H1 (cell line): ENCODE measurements at regions not wholly inside any gene's neighbourhood (a gene's known extent, or its start where the extent isn't known, plus 50 kb on each side); places are given as distances from the start of the nearest gene placed in this dataset.

Experiments
- CTCF ChIA-PET: fragments of 300-600 bp; sonication (Branson Sonifier 250); formaldehyde crosslinking; loops from one replicate; lab custom pipeline; 2021; ENCODE audit not compliant: partially characterized antibody; lab: Charles Lee
- POLR2A ChIA-PET: fragments of 300-600 bp; sonication (Branson Sonifier 250); formaldehyde crosslinking; loops from one replicate; lab custom pipeline; 2021; ENCODE audit warnings: inconsistent platforms; ENCODE audit not compliant: partially characterized antibody; lab: Charles Lee
- DNase-seq, 2 experiments: peaks; one replicate each; pipeline versions ENCODE4 v3.0.0 to v3.0.0-alpha.2; 2010 to 2022; ENCODE audit warnings: low spot score in 2 of 2, low read depth in 1 of 2, mixed read lengths in 1 of 2
- FAIRE-seq: peaks from 2 replicates; lab custom pipeline; 2011; peaks lifted over from hg19 to GRCh38; lab: Jason Lieb, UNC
- H2AFZ ChIP-seq: 2 replicates; pipeline ENCODE4 v1.8.1; 2012; ENCODE audit warnings: low read length, inconsistent platforms
- H2AK5ac ChIP-seq: 2 replicates; pipeline ENCODE4 v1.6.1; 2013; ENCODE audit warnings: low read depth, low read length
- H2BK120ac ChIP-seq: replicated peaks from 2 replicates; pipeline ENCODE3; 2013; ENCODE audit warnings: low read depth, low read length, inconsistent platforms
- H2BK12ac ChIP-seq: 2 replicates; pipeline ENCODE4 v1.6.1; 2013; ENCODE audit warnings: low read depth, low read length
- H2BK15ac ChIP-seq: 2 replicates; pipeline ENCODE4 v1.6.1; 2013; ENCODE audit warnings: low read length
- H2BK20ac ChIP-seq: 2 replicates; pipeline ENCODE4 v1.6.1; 2013; ENCODE audit warnings: low read length
- H2BK5ac ChIP-seq: 2 replicates; pipeline ENCODE4 v1.6.1; 2013; ENCODE audit warnings: low read depth, low read length
- H3K14ac ChIP-seq: 2 replicates; pipeline ENCODE4 v1.6.1; 2013; ENCODE audit warnings: inconsistent platforms; ENCODE audit not compliant: insufficient read length
- H3K18ac ChIP-seq: 2 replicates; pipeline ENCODE4 v1.6.1; 2013; ENCODE audit warnings: low read length; ENCODE audit errors: extremely low read depth
- H3K23ac ChIP-seq: 2 replicates; pipeline ENCODE4 v1.6.1; 2013; ENCODE audit warnings: inconsistent platforms; ENCODE audit not compliant: insufficient read length
- H3K23me2 ChIP-seq: 2 replicates; pipeline ENCODE4 v1.6.1; 2013; ENCODE audit warnings: low read depth, low read length
- H3K27ac ChIP-seq: 2 replicates; pipeline ENCODE4 v1.6.1; 2011; ENCODE audit warnings: low read depth, low read length, inconsistent platforms
- H3K27me3 ChIP-seq, 4 experiments: replicated peaks in 1 of 4; 1 replicate in 1 of 4; 2 replicates in 3 of 4; pipeline versions ENCODE4 v1.6.1 to v1.8.1; 2011 to 2013; ENCODE audit warnings: low read length in 3 of 4, mild to moderate bottlenecking in 3 of 4, inconsistent platforms in 2 of 4, mixed read lengths in 2 of 4, moderate library complexity in 1 of 4; ENCODE audit not compliant: control insufficient read depth in 3 of 4, insufficient read depth in 3 of 4; ENCODE audit errors: extremely low read depth in 1 of 4
- H3K36me3 ChIP-seq, 4 experiments: 2 replicates each; pipeline versions ENCODE4 v1.6.1 to v1.8.1; 2011 to 2013; ENCODE audit warnings: mild to moderate bottlenecking in 4 of 4, low read length in 3 of 4, moderate library complexity in 2 of 4, control low read depth in 1 of 4, inconsistent platforms in 1 of 4; ENCODE audit not compliant: insufficient read depth in 4 of 4, control insufficient read depth in 2 of 4
- H3K4ac ChIP-seq: replicated peaks from 2 replicates; pipeline ENCODE3; 2013; ENCODE audit warnings: low read length, low read depth, mixed read lengths, inconsistent platforms; ENCODE audit not compliant: insufficient read length
- H3K4me1 ChIP-seq, 4 experiments: replicated peaks in 1 of 4; 1 replicate in 1 of 4; 2 replicates in 3 of 4; pipeline versions ENCODE4 v1.6.1 to v1.8.1; 2011 to 2013; ENCODE audit warnings: low read length in 3 of 4, inconsistent platforms in 2 of 4, mixed read lengths in 1 of 4; ENCODE audit not compliant: insufficient read depth in 4 of 4, control insufficient read depth in 3 of 4
- H3K4me2 ChIP-seq, 2 experiments: 2 replicates each; pipeline versions ENCODE4 v1.6.1 to v1.8.1; 2011 to 2013; ENCODE audit warnings: low read depth in 2 of 2, low read length in 2 of 2, control low read depth in 1 of 2, inconsistent platforms in 1 of 2, mild to moderate bottlenecking in 1 of 2; ENCODE audit not compliant: insufficient read depth in 1 of 2
- H3K4me3 ChIP-seq, 4 experiments: fragments of 200-600, 300-600 bp in 1 of 4; sonication (generic), shearing (Covaris generic), sonication (Bioruptor Twin) in 1 of 4; 2 replicates each; pipeline versions ENCODE4 v1.5.1 to v1.8.1; 2011 to 2016; ENCODE audit warnings: low read length in 4 of 4, low read depth in 3 of 4, control low read depth in 2 of 4, inconsistent platforms in 2 of 4, mild to moderate bottlenecking in 2 of 4, mixed read lengths in 1 of 4, moderate library complexity in 1 of 4; ENCODE audit not compliant: insufficient read depth in 2 of 4; ENCODE audit errors: extremely low read depth in 1 of 4
- H3K56ac ChIP-seq: replicated peaks from 2 replicates; pipeline ENCODE3; 2013; ENCODE audit warnings: low read depth, mild to moderate bottlenecking, mixed read lengths, low read length, inconsistent platforms; ENCODE audit not compliant: insufficient read length
- H3K79me1 ChIP-seq: 2 replicates; pipeline ENCODE4 v1.6.1; 2013; ENCODE audit warnings: low read depth, low read length, control low read depth
- H3K79me2 ChIP-seq, 2 experiments: 2 replicates each; pipeline versions ENCODE4 v1.6.1 to v1.8.1; 2012 to 2013; ENCODE audit warnings: low read length in 2 of 2, mild to moderate bottlenecking in 2 of 2, inconsistent platforms in 1 of 2; ENCODE audit not compliant: insufficient read depth in 2 of 2, control insufficient read depth in 1 of 2
- H3K9ac ChIP-seq, 4 experiments: replicated peaks in 1 of 4; 1 replicate in 1 of 4; 2 replicates in 3 of 4; pipeline versions ENCODE4 v1.6.1 to v1.8.1; 2011 to 2013; ENCODE audit warnings: low read depth in 3 of 4, low read length in 3 of 4, control low read depth in 2 of 4, mild to moderate bottlenecking in 2 of 4, moderate library complexity in 2 of 4, inconsistent platforms in 1 of 4; ENCODE audit errors: extremely low read depth in 1 of 4
- H3K9me3 ChIP-seq, 2 experiments: 2 replicates each; pipeline versions ENCODE4 v1.6.1 to v1.8.1; 2012 to 2013; ENCODE audit warnings: mild to moderate bottlenecking in 2 of 2, moderate library complexity in 2 of 2, control low read depth in 1 of 2, inconsistent platforms in 1 of 2, low read depth in 1 of 2, low read length in 1 of 2, mixed read lengths in 1 of 2; ENCODE audit not compliant: insufficient read depth in 2 of 2
- H4K20me1 ChIP-seq, 2 experiments: replicated peaks in 1 of 2; 2 replicates each; pipeline versions ENCODE3 to v1.8.1; 2011 to 2013; ENCODE audit warnings: inconsistent platforms in 2 of 2, low read length in 2 of 2, mild to moderate bottlenecking in 1 of 2; ENCODE audit not compliant: insufficient read depth in 2 of 2, control insufficient read depth in 1 of 2
- H4K5ac ChIP-seq: 2 replicates; pipeline ENCODE4 v1.6.1; 2013; ENCODE audit warnings: low read length, low read depth, mixed read lengths, inconsistent platforms; ENCODE audit not compliant: insufficient read length
- H4K8ac ChIP-seq: 2 replicates; pipeline ENCODE4 v1.8.0; 2013; ENCODE audit warnings: mild to moderate bottlenecking, moderate library complexity, low read length, inconsistent platforms; ENCODE audit not compliant: insufficient read depth; ENCODE audit errors: extremely low read depth
- H4K91ac ChIP-seq: replicated peaks from 2 replicates; pipeline ENCODE3; 2013; ENCODE audit warnings: low read length, mixed read lengths, inconsistent platforms; ENCODE audit not compliant: insufficient read length
- ATF3 ChIP-seq: IDR thresholded peaks from 2 replicates; pipeline ENCODE4 v1.6.1; 2011; ENCODE audit warnings: low read depth, mild to moderate bottlenecking, low read length; ENCODE audit not compliant: insufficient read depth
- EGR1 ChIP-seq: IDR thresholded peaks from 2 replicates; pipeline ENCODE4 v1.6.1; 2011; ENCODE audit warnings: low read depth, low read length, borderline replicate concordance
- FOSL1 ChIP-seq: IDR thresholded peaks from 2 replicates; pipeline ENCODE4 v1.6.1; 2011; ENCODE audit warnings: mild to moderate bottlenecking, low read depth, low read length, moderate library complexity; ENCODE audit not compliant: insufficient read depth
- RBBP5 ChIP-seq: IDR thresholded peaks from 2 replicates; pipeline ENCODE4 v1.7.1; 2012; ENCODE audit warnings: low read depth, mild to moderate bottlenecking, inconsistent platforms, low read length, moderate library complexity, borderline replicate concordance
- SUZ12 ChIP-seq: fragments of 200-600 bp; sonication (generic); IDR thresholded peaks from 2 replicates; pipeline ENCODE4 v1.6.1; 2012; ENCODE audit warnings: mild to moderate bottlenecking, inconsistent platforms, low read length, moderate library complexity, mixed read lengths
- TAF1 ChIP-seq: IDR thresholded peaks from 2 replicates; pipeline ENCODE4 v1.6.1; 2011; ENCODE audit warnings: mild to moderate bottlenecking, low read depth, low read length
- whole genome bisulfite sequencing, 2 experiments: shearing (Covaris generic) in 1 of 2; methylation state at CpG; one replicate each; pipeline versions ENCODE4 v1.1.6 to v1.1.7; 2013 to 2015; ENCODE audit warnings: low lambda C conversion rate in 2 of 2, mixed read lengths in 2 of 2, inconsistent platforms in 1 of 2, low coverage in 1 of 2, missing lambda C conversion rate in 1 of 2; ENCODE audit not compliant: insufficient replicate concordance in 2 of 2, insufficient coverage in 1 of 2, insufficient read length in 1 of 2; ENCODE audit errors: extremely low coverage in 1 of 2, missing lambda C conversion rate in 1 of 2; 5-methylcytosine and 5-hydroxymethylcytosine counted together

- Histone ChIP-seq H3K4ac (no peak overlapping the region), H3K56ac (no peak overlapping the region), H3K36me3 (no peaks in the 10 kb centered on the region), H3K4me3 (no peak overlapping the region), H3K79me2 (no peaks in the 10 kb centered on the region), H2AFZ (no peak overlapping the region), H2BK20ac (no peak overlapping the region), H3K9me3 (peaks cover 0 to 2% of the 10 kb centered on the region in 2 experiments; a peak in 1 of 4 replicates), H3K79me1 (no peaks in the 10 kb centered on the region), H3K27ac (no peak overlapping the region), H2AK5ac (no peak overlapping the region), H2BK5ac (no peak overlapping the region), H2BK15ac (no peak overlapping the region), H3K14ac (no peak overlapping the region), H3K27me3 (no peaks in the 10 kb centered on the region), H3K9ac (no peak overlapping the region), H2BK12ac (no peak overlapping the region), H4K5ac (no peak overlapping the region), H4K91ac (no peak overlapping the region), H3K18ac (no peak overlapping the region), H3K23me2 (no peaks in the 10 kb centered on the region), H3K4me1 (no peaks in the 10 kb centered on the region), H3K4me2 (no peak overlapping the region), H3K23ac (no peak overlapping the region), H2BK120ac (no peak overlapping the region), H4K20me1 (peaks cover 0 to 2% of the 10 kb centered on the region in 2 experiments), H4K8ac (no peak overlapping the region)
- FAIRE-seq (no peak), DNase-seq (no peak)
- CTCF ChIA-PET, result no interaction called here
- POLR2A ChIA-PET, result no interaction called here
- TF ChIP-seq SUZ12 (no peak), ATF3 (no peak), RBBP5 (no peak), EGR1 (no peak), TAF1 (no peak), FOSL1 (no peak)
- 93% methylated on average over 3 of the region's 3 CpGs; no CpG with 5 or more reads in 1 of the 2 experiments for WGBS, 2 experiments
These were observed 97.5 kb upstream of the TWIST2 start for GRCh38 chr2:238750212-238750904.
